CD4-positive, alpha-beta T cell treated with Interleukin-4 for 1 hour (primary cell): ENCODE measurements at regions not wholly inside any gene's neighbourhood (a gene's known extent, or its start where the extent isn't known, plus 50 kb on each side); places are given as distances from the start of the nearest gene placed in this dataset.
"Not testable (repeated sequence)": the region's sequence is repeated elsewhere in the genome, so short reads cannot be mapped to it uniquely, and the experiment has no call there.

Experiments
- DNase-seq, 2 donors: peaks; one replicate each; pipeline ENCODE4 v3.0.0-alpha.2; 2020 to 2022

DNA sequence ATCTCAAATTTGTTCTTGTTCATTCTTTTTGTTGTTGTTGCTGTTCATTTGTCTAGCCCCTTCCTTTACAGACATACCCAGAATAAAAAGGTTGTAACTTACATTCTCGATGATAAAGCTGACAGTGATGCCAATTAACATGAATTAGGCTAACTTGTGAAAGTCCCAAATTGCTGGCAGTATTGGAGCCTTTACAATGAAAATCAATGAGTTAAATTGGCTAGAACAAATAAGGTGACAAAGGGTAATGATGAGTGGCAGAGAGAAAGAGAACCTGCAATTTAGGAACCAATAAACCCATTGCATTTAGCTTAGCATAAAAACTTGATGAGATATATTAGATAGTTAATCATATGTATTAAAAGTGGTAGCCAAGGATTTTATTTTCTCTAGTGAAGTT lies 521.0 kb downstream of the ADCYAP1 start:
- no peak for DNase-seq

- no peak for DNase-seq
These were observed 530.8 kb downstream of the ADCYAP1 start for GRCh38 chr18:1435487-1435886.

DNA sequence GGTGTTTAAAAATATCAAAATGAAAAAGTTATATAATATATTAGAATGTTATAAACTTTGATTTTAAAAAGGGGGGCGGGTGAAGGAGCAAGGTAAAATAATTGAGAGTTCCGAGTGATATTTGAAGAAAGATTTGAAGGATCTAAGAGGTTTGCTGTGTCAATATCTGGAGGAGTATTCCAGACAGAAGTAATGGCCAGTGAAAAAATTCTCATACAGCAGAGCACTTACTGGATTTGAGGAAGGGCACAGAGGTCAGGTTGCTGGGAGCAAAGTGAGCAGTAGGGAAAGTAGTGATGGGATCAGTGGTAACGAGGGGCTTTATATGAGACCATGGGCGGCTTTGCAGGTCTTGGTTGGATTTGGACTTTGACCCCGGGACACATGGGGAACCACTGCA lies 531.5 kb downstream of the ADCYAP1 start:
- DNase-seq: no peak

- no peak for DNase-seq
These were observed 533.8 kb downstream of the ADCYAP1 start for GRCh38 chr18:1438458-1438910.

- DNase-seq: no peak
These were observed 534.3 kb downstream of the ADCYAP1 start for GRCh38 chr18:1438967-1439366.

DNA sequence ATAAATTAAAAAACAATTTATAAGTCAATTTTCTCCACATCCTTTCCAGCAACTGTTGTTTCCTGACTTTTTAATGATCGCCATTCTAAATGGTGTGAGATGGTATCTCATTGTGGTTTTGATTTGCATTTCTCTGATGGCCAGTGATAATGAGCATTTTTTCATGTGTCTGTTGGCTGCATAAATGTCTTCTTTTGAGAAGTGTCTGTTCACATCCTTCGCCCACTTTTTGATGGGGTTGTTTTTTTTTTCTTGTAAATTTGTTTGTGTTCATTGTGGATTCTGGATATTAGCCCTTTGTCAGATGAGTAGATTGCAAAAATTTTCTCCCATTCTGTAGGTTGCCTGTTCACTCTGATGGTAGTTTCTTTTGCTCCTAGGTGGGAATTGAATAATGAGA lies 539.4 kb downstream of the ADCYAP1 start:
- not testable (repeated sequence) for DNase-seq

GRCh38 chr18:1446765-1447164 lies 542.1 kb downstream of the ADCYAP1 start:
- no peak for DNase-seq

- no peak for DNase-seq
These were observed 548.1 kb downstream of the ADCYAP1 start for GRCh38 chr18:1452821-1453220.

- no peak for DNase-seq
These were observed 550.9 kb downstream of the ADCYAP1 start for GRCh38 chr18:1455605-1456004.

GRCh38 chr18:1458547-1458946 lies 553.9 kb downstream of the ADCYAP1 start:
- DNase-seq: no peak

DNA sequence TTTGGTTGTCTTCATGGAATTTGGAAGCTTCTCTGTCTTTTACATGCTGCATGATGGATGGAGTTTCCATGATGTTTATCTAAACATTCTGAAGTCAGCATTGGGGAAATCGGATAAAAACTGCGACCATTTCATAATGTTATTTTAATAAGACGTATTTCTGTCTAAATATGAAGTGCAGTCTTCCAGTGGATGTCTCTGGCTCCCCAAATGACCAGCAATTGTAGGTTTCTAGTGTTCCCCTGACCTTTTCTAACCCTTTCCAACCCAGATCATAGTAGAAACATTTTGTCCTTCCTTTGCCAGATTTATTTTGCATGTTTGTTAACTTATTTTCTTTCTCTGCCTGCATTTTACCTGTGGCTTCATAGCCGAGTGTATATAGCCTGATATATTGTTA lies 559.3 kb downstream of the ADCYAP1 start:
- no peak for DNase-seq

DNA sequence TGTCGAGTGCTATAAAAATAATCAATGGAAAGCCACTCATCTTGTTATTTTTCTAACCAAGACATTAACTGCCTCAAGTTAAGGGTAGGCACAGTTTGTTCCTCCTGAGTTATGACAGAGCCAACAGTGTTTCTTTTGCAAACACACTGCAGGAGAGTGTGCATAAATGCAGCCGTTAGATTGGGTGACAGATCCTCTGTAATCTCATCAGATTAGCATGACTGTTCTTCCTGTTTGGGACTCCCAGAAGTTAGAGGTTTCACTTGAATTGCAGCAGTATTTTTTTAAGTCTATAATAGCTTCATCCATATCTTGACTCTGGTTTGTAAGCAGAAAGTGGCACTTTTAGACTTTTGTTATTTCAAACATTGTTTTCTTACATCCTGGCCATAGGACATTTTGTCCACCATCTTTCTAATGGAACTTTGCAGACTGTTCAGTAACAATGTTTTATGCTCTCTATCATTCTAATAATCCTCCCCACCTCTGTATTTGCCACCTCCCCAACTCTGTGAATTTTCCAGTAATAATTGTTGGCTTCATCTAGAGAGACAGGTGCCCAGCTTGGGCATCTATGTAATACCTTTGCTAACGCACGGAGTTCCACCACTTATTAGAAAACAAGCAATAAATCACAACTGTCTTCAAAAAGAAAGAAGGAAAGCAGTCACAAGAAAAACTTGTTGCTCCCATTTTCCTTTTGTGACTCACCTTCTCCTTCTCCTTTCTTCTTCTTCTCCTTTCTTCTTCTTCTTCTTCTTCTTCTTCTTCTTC lies 560.0 kb downstream of the ADCYAP1 start:
- DNase-seq: no peak

DNA sequence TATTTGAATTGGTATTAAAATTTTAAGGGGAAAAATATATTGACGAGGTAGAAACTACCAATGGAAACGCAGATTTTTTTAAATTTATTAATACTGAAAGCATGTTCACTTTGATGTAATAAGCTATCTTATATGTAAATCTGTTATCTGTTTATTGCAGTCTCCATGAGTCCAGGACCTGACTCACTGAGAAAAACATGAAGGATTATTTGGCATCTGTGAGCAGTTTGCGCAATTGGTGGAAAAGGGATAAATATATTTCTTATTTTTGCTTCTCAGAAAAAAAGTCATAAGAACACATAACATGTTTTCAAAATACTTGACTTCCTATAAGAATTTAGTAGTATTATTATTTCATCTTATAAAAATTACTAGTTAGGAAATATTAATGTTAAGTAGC lies 561.4 kb downstream of the ADCYAP1 start:
- DNase-seq: no peak

DNA sequence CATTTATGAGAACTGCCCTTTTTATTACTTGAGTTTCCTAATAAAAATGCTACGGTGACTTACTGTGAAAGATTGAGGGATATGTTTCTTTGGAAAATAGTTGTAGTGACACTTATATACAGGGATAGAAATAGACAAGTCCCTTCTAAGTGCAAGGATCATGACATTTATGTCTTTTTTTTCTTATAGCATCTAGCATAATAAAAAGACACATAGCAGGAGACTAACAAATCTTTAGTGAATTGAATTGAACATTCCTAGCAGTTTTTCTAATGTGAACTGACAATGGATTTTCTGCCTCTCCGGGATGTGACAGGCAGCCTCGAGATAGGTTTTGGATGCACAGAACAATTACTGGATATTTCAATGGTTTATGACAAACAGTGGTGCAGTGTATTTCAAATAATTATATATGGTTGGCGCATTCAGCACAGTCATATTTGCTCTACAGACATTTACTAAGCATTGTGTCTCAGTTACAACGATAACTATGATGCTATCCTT lies 562.8 kb downstream of the ADCYAP1 start:
- DNase-seq: no peak

- no peak for DNase-seq
These were observed 563.9 kb downstream of the ADCYAP1 start for GRCh38 chr18:1468550-1468949.

GRCh38 chr18:1475867-1476266 lies 571.2 kb downstream of the ADCYAP1 start:
- no peak for DNase-seq

- no peak for DNase-seq
These were observed 575.6 kb downstream of the ADCYAP1 start for GRCh38 chr18:1480309-1480708.

GRCh38 chr18:1481577-1481976 lies 576.9 kb downstream of the ADCYAP1 start:
- DNase-seq: no peak

- DNase-seq: no peak
These were observed 578.7 kb downstream of the ADCYAP1 start for GRCh38 chr18:1483385-1483784.

- DNase-seq: no peak
These were observed 582.8 kb downstream of the ADCYAP1 start for GRCh38 chr18:1487457-1487856.

DNA sequence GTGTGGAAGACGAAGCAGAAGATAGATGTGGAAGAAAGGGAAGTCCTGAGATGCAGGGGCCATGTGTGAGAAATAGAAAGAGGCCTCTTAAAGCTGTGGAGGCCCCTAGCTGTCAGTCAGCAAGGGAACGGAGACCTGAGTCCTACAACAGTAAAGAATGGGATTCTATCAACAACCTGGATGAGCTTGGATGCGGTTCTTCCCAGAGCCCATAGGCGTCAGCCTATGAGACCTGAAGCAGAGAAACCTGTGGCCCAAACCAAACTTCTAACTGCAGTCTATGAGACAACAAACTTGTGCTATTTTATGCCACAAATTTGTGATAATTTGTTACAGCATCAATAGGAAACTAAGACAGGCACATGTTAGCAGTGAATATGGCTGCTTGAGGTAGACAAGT lies 583.7 kb downstream of the ADCYAP1 start:
- no peak for DNase-seq

DNA sequence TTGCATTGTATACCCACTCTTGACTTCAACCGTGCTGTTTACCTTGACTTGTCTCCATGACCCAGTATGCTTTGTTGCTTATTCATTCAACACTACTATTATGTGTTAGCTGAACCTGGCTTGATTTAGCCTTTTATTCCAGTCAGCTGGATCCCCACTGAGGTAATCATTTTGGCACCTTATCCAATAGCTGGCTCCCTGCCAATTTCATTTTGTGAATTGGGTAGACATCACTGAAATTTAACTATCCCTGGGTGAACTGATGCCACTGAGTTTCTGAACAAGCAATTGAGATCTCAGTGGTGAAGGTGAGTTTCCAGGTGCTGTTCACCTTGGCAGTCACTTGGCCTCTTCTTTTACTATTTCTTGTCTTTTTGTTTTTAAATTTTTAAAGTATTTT lies 584.3 kb downstream of the ADCYAP1 start:
- no peak for DNase-seq

DNA sequence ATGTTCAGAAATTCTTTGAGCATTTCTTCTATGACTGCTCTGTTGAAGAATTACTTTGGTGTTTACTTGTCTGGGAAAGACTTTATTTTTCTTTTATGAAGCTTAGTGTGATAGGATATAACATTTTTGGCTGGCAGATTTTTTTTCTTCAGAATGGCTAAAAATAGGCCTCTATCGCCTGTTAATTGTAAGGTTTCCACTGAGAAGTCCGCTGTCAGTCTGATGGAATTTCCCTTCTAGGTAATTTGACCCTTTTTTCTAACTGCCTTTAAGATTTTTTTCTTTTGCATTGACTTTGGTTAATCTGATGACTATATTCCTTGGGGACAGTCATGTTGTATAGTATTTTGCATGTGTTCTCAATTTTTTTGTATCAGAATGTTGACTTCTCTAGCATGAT lies 590.7 kb downstream of the ADCYAP1 start:
- no peak for DNase-seq

DNA sequence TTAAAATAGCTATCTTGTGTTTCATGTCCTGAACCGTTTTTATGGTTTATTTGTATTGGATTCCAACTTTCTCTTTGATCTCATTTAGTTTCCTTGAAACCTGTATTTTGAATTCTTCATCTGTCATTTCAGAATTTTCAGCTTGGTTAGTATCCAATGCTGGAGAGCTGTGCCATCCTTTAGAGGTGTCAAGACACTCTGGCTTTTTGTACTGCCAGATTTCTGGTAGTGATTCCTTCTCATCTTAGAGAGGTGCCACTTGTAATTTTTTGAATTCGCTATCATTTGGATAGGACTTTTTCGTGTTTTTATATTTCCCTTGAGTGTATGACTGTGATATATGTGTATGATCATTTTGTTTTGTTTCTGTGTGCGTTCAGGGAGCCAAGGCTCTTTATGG lies 591.4 kb downstream of the ADCYAP1 start:
- DNase-seq: no peak

GRCh38 chr18:1498216-1498615 lies 593.5 kb downstream of the ADCYAP1 start:
- no peak for DNase-seq
